ENCODE measurements at regions not wholly inside any gene's neighbourhood (a gene's known extent, or its start where the extent isn't known, plus 50 kb on each side); places are given as distances from the start of the nearest gene placed in this dataset.

DNA sequence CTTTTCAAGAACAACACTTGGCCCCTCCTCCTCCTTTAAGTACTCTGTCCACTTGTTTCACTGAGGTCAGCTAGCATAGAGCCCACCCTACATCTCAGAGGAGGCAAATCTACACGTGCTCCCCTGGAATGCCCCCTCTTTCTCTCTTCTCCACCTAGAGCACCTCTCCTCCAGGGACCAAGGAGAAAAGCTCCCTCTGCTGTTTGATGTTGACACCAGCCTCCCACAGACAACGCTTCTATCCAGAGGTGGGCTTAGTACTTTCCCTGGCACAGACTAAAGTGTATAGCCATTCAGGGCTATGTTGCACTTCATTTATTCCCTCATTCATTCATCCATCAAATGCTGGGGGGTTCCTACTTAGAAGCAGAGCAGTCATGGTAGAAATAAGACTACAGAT is 68.2 kb upstream of the TAF1L start:
- no TSS peak for BruUV-seq (replicated peaks)
- POLR2A ChIA-PET = no interaction called here

DNA sequence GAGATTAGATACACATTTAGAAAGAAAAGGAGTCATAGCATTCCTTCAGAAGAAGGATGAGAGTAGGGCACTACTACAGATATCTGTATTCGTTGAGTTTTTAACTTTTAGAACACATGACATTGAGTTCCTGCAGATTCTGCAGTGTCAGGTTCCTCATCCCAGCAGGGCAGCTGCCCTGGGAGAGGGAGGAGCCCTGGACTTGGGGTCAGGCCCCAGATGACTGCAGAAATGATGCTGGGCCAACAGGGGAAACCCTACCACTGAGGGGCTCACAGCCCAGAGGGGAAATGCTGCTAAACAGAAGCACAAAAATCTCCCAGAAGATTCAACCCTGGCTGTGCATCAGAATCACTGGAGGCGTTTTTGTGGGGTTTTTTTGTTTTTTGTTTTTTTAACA is 68.9 kb upstream of the TAF1L start:
- BruUV-seq (replicated peaks) = no TSS peak
- no peak overlapping the region for H3K27ac ChIP-seq (ENCODE audit: insufficient read depth, low read depth, low read length)
- intact Hi-C loops (cut with micrococcal nuclease) = loop anchor here (10.0 kb wide), 2 partner anchors 120 to 330 kb away; no protein-coding TSS in a partner anchor
- H3K27me3 ChIP-seq (ENCODE audit: control insufficient read depth in 2 of 2, insufficient read depth in 2 of 2, low read length in 2 of 2) = no peaks in the 10 kb centered on the region
- H2AFZ ChIP-seq (ENCODE audit: low read depth, low read length) = no peak overlapping the region
- ChIA-PET CTCF (interaction anchor here (0.7 to 4.5 kb wide), 3 partner anchors 65 to 123 kb away, joined by 3 to 40 read pairs (median 8); no protein-coding TSS in a partner anchor), POLR2A (no interaction called here)
- H3K36me3 ChIP-seq (ENCODE audit: control insufficient read depth in 2 of 2, extremely low read depth in 1 of 2, insufficient read depth in 2 of 2, low read length in 2 of 2) = no peaks in the 10 kb centered on the region
- H4K20me1 ChIP-seq (replicated peaks; ENCODE audit: control insufficient read depth, extremely low read depth, insufficient read depth, low read length) = no peaks in the 10 kb centered on the region
- H3K4me2 ChIP-seq (ENCODE audit: insufficient read depth, low read length) = no peak overlapping the region
- TF ChIP-seq, protein P1, sequence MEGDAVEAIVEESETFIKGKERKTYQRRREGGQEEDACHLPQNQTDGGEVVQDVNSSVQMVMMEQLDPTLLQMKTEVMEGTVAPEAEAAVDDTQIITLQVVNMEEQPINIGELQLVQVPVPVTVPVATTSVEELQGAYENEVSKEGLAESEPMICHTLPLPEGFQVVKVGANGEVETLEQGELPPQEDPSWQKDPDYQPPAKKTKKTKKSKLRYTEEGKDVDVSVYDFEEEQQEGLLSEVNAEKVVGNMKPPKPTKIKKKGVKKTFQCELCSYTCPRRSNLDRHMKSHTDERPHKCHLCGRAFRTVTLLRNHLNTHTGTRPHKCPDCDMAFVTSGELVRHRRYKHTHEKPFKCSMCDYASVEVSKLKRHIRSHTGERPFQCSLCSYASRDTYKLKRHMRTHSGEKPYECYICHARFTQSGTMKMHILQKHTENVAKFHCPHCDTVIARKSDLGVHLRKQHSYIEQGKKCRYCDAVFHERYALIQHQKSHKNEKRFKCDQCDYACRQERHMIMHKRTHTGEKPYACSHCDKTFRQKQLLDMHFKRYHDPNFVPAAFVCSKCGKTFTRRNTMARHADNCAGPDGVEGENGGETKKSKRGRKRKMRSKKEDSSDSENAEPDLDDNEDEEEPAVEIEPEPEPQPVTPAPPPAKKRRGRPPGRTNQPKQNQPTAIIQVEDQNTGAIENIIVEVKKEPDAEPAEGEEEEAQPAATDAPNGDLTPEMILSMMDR (IDR thresholded peaks at IDR 0.05; ENCODE audit: extremely low read depth in 1 of 2, insufficient read depth in 1 of 2, low read depth in 1 of 2, low read length in 2 of 2) = no peak
- TF ChIP-seq POLR2AphosphoS5 (IDR thresholded peaks at IDR 0.05; ENCODE audit: insufficient read depth, low read depth, low read length) (no peak), POLR2A (IDR thresholded peaks at IDR 0.05; ENCODE audit: low read depth, low read length) (no peak)
- TF ChIP-seq, protein P2, sequence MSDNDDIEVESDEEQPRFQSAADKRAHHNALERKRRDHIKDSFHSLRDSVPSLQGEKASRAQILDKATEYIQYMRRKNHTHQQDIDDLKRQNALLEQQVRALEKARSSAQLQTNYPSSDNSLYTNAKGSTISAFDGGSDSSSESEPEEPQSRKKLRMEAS (IDR thresholded peaks at IDR 0.05; ENCODE audit: insufficient read depth, insufficient read length) = no peak
- no peaks in the 10 kb centered on the region for H3K79me2 ChIP-seq (ENCODE audit: control insufficient read depth, insufficient read depth, low read length)
- no peaks in the 10 kb centered on the region for H3K9me1 ChIP-seq (replicated peaks; ENCODE audit: control insufficient read depth, extremely low read depth, insufficient read depth, low read length)
- dilution Hi-C loops (cut with MboI; ENCODE audit: extremely low pct_ligation_motif_present, low sequenced_read_pairs) = no loop called here
- H3K4me1 ChIP-seq (ENCODE audit: control insufficient read depth, extremely low read depth, insufficient read depth, low read length) = no peaks in the 10 kb centered on the region
- H3K9ac ChIP-seq (replicated peaks; ENCODE audit: extremely low read depth, insufficient read depth, low read length) = no peak overlapping the region
- no peaks in the 10 kb centered on the region for H3K9me3 ChIP-seq (replicated peaks; ENCODE audit: control insufficient read depth, insufficient read depth, low read length)
- FAIRE-seq = no peak
- no peak for DNase-seq (ENCODE audit: low read depth, low spot score)
- H3K4me3 ChIP-seq (replicated peaks in 1 of 3; ENCODE audit: insufficient read depth in 1 of 3, low read depth in 1 of 3, low read length in 3 of 3) = no peak overlapping the region

More for the DNA sequence above, 68.2 kb upstream of the TAF1L start:
- DNase-seq (ENCODE audit: low read depth, low spot score) (peak; percentile 9), FAIRE-seq (no peak)
- dilution Hi-C loops (cut with MboI; ENCODE audit: extremely low pct_ligation_motif_present, low sequenced_read_pairs) (no loop called here), intact Hi-C loops (cut with micrococcal nuclease) (loop anchor here (1.0 to 10.0 kb wide), 3 partner anchors 119 to 329 kb away; no protein-coding TSS in a partner anchor)
- Histone ChIP-seq H3K27me3 (ENCODE audit: control insufficient read depth in 2 of 2, insufficient read depth in 2 of 2, low read length in 2 of 2) (no peaks in the 10 kb centered on the region), H3K4me2 (ENCODE audit: insufficient read depth, low read length) (no peak overlapping the region), H3K79me2 (ENCODE audit: control insufficient read depth, insufficient read depth, low read length) (no peaks in the 10 kb centered on the region), H3K9me1 (replicated peaks; ENCODE audit: control insufficient read depth, extremely low read depth, insufficient read depth, low read length) (no peaks in the 10 kb centered on the region), H3K9ac (replicated peaks; ENCODE audit: extremely low read depth, insufficient read depth, low read length) (no peak overlapping the region), H3K4me1 (ENCODE audit: control insufficient read depth, extremely low read depth, insufficient read depth, low read length) (no peaks in the 10 kb centered on the region), H3K36me3 (ENCODE audit: control insufficient read depth in 2 of 2, extremely low read depth in 1 of 2, insufficient read depth in 2 of 2, low read length in 2 of 2) (no peaks in the 10 kb centered on the region), H3K9me3 (replicated peaks; ENCODE audit: control insufficient read depth, insufficient read depth, low read length) (no peaks in the 10 kb centered on the region), H4K20me1 (replicated peaks; ENCODE audit: control insufficient read depth, extremely low read depth, insufficient read depth, low read length) (no peaks in the 10 kb centered on the region), H2AFZ (ENCODE audit: low read depth, low read length) (no peak overlapping the region), H3K4me3 (replicated peaks in 1 of 3; ENCODE audit: insufficient read depth in 1 of 3, low read depth in 1 of 3, low read length in 3 of 3) (no peak overlapping the region), H3K27ac (ENCODE audit: insufficient read depth, low read depth, low read length) (no peak overlapping the region)
- TF ChIP-seq MYC (IDR thresholded peaks at IDR 0.05; ENCODE audit: low read depth, low read length) = no peak
- TF ChIP-seq, protein P1 (IDR thresholded peaks at IDR 0.05; ENCODE audit: extremely low read depth in 1 of 2, insufficient read depth in 1 of 2, low read depth in 1 of 2, low read length in 2 of 2) = peak in 1 of 2 donors; percentile 31
- CTCF ChIA-PET = interaction anchor here (1.2 to 4.5 kb wide), 6 partner anchors 12 to 326 kb away, joined by 3 to 40 read pairs (median 6); no protein-coding TSS in a partner anchor
